Fibroblast of villous mesenchyme (primary cell): ENCODE measurements at regions not wholly inside any gene's neighbourhood (a gene's known extent, or its start where the extent isn't known, plus 50 kb on each side); places are given as distances from the start of the nearest gene placed in this dataset.

ENCODE experiments used
- DNase-seq: peaks from one replicate; pipeline ENCODE4 v3.0.0-alpha.2; 2010; ENCODE audit warnings: low read depth
- H3K4me3 ChIP-seq: 2 replicates; pipeline ENCODE4 v1.5.1; 2011; ENCODE audit warnings: low read depth, mild to moderate bottlenecking, low read length
- CTCF ChIP-seq: IDR thresholded peaks from 2 replicates; pipeline ENCODE4 v1.5.1; 2012; ENCODE audit warnings: low read depth, mild to moderate bottlenecking, low read length; ENCODE audit not compliant: insufficient read depth

- DNase-seq, result peak; percentile 84
- no peak for TF ChIP-seq CTCF
- H3K4me3 ChIP-seq, result no peak overlapping the region
Measured at GRCh38 chr6:139577763-139578604, 203.5 kb upstream of the CITED2 start.

DNA sequence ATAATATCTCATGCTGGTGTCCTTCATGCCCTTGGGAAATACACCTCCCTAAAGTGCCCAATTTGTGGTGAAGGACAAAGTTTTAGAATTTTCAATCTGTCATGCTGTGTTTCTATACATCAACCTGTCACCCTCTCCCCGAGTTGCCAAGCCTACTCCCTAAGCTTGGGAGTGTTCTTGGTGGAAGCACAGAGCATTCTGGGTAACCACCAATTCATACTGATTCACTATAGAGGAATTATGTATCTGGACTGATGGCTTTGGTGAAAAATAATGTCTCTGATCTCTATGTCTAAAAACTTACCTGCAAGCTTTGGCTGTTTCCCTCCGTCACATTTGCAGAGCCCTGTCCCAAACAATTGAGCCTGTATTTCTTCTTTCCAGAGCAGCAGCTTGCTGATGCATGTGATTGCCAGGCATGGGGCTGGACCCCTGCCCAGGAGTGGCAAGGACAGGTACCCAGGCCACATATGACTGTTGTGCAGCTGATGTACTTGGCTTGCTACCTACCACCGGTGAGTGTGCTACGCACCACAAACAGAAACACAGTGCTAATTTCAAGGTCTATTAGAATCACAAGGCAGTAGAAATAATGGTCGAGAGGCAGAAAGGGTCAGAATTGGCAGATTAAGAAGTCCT lies 202.8 kb upstream of the CITED2 start:
- no peak for DNase-seq
- H3K4me3 ChIP-seq, result no peak overlapping the region
- TF ChIP-seq CTCF, result no peak

GRCh38 chr6:139572001-139572400 lies 197.6 kb upstream of the CITED2 start:
- TF ChIP-seq CTCF, result no peak
- no peak overlapping the region for H3K4me3 ChIP-seq
- no peak for DNase-seq

DNA sequence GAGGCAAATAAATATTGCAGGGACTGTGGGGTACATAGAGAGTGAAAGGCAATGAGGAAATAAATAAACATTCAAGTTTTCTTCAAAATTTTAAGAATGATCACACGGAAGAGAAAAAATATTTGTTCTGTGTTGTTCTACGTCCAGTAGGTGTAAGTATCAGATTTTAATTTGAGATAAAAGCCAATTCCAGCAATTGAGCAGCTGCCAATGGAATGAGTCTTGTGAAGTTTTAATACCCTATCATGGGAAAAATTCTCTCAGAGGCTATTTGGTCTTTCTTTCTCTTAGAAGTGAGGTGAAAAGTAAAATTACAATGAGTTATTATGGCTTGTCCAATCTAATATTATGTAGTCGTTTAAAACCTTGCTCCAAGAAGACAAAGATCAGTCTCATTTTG lies 195.7 kb upstream of the CITED2 start:
- DNase-seq, result no peak
- no peak for TF ChIP-seq CTCF
- H3K4me3 ChIP-seq, result no peak overlapping the region

DNA sequence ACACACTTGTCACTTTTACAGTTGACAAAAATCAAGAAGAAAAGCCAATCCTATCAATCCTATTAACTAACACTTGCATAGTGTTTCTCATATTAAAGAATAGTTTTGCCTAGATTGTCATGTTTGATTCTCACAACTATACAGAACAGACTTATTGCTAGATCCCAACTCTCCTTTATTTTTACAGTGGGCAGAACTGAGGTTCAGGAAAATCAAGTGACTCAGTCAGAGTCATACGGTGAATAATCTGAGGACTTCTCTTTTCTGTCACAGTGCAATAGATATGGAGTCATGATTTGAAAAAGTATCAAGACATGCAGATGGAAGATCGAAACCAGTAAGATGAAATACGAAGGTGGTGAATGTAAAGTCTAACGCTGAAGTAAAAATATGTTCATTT lies 195.1 kb upstream of the CITED2 start:
- TF ChIP-seq CTCF, result no peak
- no peak overlapping the region for H3K4me3 ChIP-seq
- DNase-seq, result no peak

GRCh38 chr6:139568956-139569538 lies 194.6 kb upstream of the CITED2 start:
- no peak for TF ChIP-seq CTCF
- no peak overlapping the region for H3K4me3 ChIP-seq
- DNase-seq, result peak; percentile 86
